Renal pelvis (tissue), 1 donor: ENCODE measurements at regions not wholly inside any gene's neighbourhood (a gene's known extent, or its start where the extent isn't known, plus 50 kb on each side); places are given as distances from the start of the nearest gene placed in this dataset.
A peak's percentile ranks its signal among the peaks of the same experiment; 100 is the strongest.

Experiments
- DNase-seq: peaks from one replicate; pipeline ENCODE4 v3.0.0-alpha.2; 2013

DNA sequence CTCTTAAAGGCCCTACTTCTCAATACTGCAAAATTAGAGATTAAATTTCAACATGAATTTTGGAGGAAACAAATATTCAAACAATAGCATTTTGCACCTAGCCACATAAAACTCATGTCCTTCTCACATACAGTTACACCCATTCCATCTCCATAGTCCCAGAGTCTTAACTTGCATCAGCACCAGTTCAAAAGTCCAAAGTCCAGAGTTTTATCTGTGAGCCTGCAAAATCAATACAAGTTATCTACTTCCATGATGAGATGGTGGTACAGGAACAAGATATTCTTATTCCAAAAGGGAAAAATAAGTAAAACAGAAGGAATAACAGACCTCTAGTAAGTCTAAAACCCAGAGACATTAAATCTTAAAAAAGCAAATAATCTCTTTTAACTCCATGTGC lies 686.0 kb upstream of the ADGRL4 start:
- DNase-seq, result no peak

DNA sequence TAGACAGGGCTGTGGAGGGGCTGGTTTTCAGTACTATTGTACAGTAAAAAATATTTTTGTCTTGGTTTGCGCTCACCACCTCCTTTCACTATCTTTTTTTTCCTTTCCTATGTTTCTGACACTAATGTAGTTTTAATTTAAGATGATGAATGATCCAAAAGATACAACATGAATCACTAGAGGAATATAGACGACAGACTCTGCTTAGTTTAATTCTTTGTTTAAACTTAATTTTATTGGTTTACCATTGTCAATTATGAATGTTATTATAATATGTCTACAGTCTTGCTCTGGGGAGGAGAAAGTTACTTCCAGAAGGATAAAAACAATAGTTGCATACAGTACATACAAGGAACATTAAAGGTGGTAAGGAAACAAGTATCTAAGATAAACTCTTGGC lies 682.4 kb upstream of the ADGRL4 start:
- DNase-seq, result no peak

DNA sequence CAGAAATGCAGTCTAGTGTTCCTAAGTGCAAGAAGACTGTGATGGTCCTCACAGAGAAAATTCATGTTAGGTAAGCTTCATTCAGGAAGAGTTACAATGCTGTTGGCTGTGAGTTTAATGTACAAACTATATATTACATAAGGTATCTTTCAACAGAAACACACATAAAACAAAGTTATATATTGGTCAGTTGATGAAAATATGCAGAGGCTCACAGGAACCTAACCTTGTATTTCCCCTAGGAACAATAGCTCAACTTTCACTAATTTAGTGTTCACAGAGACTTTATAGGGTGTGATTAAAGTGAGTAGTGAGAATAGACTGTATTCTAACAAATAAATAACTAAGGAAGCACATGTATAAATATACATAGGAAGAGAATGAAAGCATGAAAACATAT lies 676.9 kb upstream of the ADGRL4 start:
- no peak for DNase-seq

DNA sequence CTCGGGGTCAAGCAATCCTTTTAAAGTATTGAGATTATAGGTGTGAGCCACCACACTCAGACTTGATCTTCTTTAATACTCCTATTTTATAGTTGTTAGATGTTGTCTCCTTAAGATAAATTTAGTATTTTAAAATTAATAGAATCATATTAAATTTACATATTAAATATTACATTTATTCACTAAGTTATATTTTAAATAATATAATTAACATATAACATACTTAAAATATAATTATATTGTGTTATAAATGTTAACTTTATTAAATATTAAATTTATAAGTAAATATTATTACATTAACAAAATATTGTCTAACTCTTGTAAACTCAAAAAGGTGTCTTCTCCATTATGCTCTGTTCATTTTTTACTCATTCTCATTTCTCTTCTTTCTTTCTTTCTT lies 675.9 kb upstream of the ADGRL4 start:
- no peak for DNase-seq

DNA sequence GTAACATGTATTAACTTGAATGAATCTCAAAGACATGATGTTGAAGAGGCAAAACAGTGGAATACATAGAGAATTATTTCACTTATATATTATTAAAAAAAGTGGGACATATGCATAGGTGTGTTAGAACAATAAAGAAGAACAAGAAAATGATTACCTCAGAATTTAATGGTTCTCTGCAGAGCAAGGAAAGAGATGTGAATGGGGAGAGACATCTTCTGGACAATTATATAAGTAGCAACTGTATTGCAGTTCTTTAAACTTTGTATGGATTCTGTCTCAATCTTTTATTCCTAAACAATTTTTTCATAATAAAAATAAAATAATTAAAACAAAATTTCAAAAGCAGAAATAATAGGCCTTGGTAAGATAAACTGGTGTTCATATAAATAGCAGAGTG lies 674.9 kb upstream of the ADGRL4 start:
- DNase-seq, result no peak

GRCh38 chr1:79679916-79680315 lies 673.4 kb upstream of the ADGRL4 start:
- no peak for DNase-seq

GRCh38 chr1:79667848-79668696 lies 661.5 kb upstream of the ADGRL4 start:
- DNase-seq, result no peak

- no peak for DNase-seq
Observed at GRCh38 chr1:79667166-79667565, 660.6 kb upstream of the ADGRL4 start.

DNA sequence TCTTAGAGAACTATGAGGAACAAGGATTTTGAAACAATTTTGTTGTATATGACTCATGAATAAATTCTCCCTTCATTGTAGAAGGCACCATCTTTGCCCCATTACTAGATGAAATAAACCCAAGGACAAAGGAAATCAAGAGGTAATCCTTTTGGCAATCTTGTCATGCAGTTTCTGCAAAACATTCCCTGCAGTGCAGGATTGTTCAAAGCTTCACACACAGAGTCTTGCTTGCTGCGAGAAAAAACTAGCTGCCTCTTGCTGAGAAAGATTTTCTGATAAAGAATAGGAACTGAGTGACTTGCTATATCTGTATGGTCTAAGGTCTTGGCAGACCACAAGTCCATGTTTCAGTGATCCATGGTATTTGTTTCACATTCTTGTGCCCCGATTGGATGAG lies 657.4 kb upstream of the ADGRL4 start:
- no peak for DNase-seq

- DNase-seq, result no peak
Observed at GRCh38 chr1:79662596-79662995, 656.1 kb upstream of the ADGRL4 start.

DNA sequence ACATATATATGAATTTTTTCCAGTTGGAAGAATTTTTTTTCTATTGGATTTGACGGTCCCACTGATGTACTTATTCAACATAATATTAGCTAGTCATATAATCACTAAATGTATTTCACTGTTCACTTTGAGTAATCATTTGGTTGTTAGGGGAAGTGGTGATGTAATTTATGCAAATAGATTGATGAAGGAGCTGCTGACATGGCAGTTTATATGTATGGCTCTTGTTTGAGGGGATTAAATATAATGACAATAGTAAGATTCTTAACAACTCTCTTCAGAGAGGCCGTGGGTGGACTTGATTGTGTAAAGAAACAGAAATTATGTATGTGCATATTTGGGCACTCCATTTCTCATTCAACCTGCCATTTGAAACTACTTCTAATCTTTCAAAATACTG lies 653.6 kb upstream of the ADGRL4 start:
- no peak for DNase-seq

- DNase-seq, result peak; percentile 22
Observed at GRCh38 chr1:79657951-79658658, 651.6 kb upstream of the ADGRL4 start.

DNA sequence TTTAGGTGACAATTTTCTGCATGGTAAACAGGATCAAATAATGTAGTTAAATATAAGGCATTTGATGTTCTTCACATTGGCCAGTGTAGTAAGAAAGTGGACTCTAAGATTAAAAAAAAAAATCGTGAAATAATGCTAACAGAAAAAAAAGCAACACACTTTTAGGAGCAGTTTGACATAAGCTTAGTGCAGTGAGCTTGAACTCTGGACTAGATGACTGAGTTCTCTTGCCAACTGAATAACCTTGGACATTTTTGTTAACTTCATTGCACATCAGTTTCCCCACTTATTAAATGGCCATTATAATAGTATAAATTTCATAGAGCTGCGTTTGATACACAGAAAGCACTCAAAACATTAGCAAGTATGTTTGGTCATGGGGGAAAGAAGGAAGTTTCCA lies 649.3 kb upstream of the ADGRL4 start:
- no peak for DNase-seq

GRCh38 chr1:79652426-79652825 lies 645.9 kb upstream of the ADGRL4 start:
- DNase-seq, result no peak

DNA sequence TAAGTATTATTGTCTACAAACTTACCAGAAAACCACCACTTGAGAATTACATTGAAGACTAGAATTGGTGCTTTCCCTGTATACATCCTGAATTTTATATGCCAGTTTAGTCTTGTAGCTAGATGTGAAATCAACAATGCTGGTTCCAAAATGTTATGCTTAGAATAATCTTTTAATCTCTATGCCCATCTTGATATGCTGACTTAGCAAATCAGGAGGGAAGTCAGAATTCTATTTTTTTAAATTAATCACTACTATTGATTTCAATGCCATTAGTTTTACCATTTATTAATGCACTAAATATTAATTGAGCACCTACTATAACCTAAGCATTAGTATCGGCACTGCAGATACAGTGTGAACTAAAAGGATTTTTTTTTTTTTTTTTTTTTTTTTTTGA lies 641.6 kb upstream of the ADGRL4 start:
- DNase-seq, result no peak

- DNase-seq, result no peak
Observed at GRCh38 chr1:79646880-79647279, 640.4 kb upstream of the ADGRL4 start.

GRCh38 chr1:79638382-79638781 lies 631.9 kb upstream of the ADGRL4 start:
- no peak for DNase-seq

DNA sequence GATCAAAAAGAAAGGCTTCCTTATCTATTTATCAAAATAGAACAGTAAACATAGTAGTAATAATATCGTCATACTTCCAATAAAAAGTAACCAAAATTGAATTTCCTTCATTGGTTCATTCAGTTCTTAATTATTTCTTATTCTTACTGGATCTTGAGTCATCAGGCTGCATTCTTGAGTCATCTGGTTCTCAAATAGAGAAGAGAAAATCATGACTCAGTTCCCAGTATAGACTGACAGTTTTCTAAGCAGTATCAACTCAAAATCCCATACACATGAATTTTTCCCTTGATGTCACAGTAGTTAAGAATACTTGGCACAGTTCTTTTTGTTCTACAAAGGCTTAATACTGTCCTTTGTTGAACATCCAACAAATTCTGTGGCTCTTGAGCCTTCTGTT lies 626.9 kb upstream of the ADGRL4 start:
- DNase-seq, result no peak

- no peak for DNase-seq
Observed at GRCh38 chr1:79629414-79629813, 622.9 kb upstream of the ADGRL4 start.

GRCh38 chr1:79617777-79618176 lies 611.2 kb upstream of the ADGRL4 start:
- no peak for DNase-seq

- DNase-seq, result no peak
Observed at GRCh38 chr1:79614762-79615161, 608.2 kb upstream of the ADGRL4 start.

- no peak for DNase-seq
Observed at GRCh38 chr1:79614106-79614505, 607.6 kb upstream of the ADGRL4 start.

GRCh38 chr1:79613046-79613445 lies 606.5 kb upstream of the ADGRL4 start:
- no peak for DNase-seq
